DMS53 (cell line): ENCODE measurements at regions not wholly inside any gene's neighbourhood (a gene's known extent, or its start where the extent isn't known, plus 50 kb on each side); places are given as distances from the start of the nearest gene placed in this dataset.
A peak's percentile ranks its signal among the peaks of the same experiment; 100 is the strongest.

Source experiments
- DNase-seq: peaks from one replicate; lab custom pipeline; 2025; lab: John Stamatoyannopoulos, UW

DNA sequence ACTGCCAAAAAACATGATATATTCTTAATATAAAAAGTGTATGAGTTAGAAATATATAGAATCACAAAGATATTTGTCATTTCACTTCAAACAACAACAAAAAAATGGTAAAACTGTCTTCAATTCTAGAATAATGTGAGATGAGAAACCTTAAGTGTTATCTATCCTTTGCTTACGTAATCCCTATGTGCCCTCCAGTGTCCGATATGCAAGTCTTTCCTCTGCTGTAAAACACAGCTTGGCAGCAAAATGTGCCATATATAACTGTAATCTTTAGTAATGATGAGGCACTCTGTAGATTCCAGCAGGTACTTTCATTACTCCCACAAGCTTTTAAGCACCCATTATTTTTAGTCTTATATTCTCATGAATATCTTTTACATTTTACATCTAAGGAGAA lies 555.1 kb upstream of the FRG1 start:
- peak; percentile 47 for DNase-seq

DNA sequence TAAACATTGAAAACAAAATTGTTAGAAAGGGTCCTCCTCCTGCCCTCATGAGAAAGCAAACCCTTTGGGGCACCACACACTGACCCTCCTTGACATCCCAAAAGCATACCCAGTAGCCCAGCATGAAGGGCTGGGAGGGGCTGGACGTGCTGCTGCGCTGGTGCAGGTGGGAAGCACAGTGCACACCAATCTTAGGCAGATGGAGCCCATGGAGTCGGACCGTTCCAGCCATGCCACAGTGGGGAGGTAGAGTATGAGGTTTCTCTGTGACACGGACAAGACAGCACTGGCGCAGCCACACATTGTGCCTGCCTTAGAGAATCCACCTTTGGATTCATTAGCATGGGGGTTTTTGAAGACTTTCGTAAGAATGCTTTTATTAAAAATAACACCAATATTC lies 544.2 kb upstream of the FRG1 start:
- no peak for DNase-seq

DNA sequence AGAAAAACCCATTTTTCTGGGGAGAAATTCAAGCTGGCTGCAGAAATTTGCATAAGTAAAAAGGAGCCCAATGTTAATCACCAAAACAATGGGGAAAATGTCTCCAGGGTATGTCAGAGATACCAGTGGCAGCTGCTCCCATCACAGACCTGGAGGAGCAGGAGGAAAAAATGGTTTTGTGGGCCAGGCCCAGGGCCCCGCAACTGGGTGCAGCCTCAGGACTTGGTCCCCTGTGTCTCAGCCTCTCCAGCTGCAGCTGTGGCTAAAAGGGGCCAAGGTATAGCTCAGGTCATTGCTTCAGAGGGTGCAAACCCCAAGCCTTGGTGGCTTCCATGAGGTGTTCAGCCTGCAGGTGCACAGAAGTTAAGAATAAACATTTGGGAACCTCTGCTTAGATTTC lies 536.4 kb upstream of the FRG1 start:
- DNase-seq: no peak

DNA sequence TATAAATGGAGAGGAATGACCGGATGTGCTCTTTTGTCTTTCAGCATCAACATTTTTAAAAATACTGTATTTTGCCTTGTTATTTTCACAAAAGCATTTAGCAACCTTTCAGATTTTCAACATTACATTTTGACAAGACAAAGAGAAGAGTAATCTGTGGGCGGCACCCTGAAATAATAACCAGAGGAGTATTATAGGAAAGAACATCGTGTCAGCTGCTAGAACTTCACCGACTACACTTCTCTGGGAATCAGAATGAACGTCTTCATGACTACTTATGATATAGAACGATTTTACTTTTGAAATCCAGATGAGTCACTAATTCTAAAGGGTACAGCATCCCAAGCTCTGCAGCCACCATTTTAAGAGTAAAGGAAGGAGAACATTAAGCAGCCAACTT lies 531.5 kb upstream of the FRG1 start:
- DNase-seq: no peak

DNA sequence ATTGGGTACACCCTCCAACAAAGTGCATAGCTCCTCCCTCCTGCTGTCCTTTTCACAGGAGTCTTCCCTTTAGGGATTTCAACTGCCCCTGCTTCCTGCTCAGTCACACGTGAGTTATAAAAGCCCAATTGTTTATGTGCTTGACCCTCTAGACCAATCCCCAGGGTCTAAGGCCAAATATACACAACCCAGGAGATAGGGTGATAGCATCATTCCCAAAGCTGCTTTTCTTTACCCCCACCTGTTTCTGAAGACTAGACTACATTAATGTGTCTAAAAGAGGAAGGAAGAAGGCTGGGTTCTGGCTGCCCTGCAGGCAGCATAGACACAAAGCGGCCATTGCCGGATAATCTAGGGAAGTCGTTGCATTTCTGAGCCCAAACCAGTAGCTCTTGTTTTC lies 526.7 kb upstream of the FRG1 start:
- DNase-seq: no peak

DNA sequence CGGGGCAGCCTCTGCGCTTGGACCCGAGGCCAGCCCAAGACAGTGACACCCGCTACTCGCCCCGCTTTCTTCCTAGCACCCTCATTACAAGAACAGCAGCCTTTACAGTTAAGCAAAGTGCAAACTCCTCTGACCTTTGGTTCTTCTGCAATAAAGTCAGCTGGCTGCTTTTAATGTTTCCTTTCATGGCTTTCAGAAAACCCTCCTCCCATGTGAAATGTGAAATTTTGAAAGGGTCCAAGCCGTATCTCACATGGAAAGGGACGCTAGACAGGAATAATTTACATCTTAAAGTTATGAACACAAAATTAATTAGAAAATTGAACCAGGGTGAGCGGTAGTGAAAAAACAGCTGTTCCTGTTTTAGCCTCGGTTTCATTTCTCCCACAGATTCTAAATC lies 520.1 kb upstream of the FRG1 start:
- no peak for DNase-seq

DNA sequence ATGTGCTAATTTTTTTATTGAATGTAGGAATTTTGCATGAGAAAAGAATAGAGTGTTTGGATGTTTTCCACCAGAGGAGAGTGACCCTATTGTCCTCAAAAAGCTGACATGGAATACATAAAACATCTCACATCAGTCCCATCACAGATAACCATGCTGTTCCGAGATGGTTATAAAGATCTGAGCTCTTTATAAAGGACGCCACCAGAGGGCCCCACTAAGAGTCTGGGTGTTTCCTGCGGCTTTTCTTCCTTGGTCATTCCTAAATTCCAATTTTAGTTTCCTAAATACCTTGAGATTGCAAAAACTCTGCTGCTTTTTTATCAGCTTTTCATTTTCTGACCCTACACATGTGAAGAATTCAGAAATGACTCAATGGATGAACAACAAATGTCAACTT lies 504.5 kb upstream of the FRG1 start:
- peak; percentile 29 for DNase-seq

DNA sequence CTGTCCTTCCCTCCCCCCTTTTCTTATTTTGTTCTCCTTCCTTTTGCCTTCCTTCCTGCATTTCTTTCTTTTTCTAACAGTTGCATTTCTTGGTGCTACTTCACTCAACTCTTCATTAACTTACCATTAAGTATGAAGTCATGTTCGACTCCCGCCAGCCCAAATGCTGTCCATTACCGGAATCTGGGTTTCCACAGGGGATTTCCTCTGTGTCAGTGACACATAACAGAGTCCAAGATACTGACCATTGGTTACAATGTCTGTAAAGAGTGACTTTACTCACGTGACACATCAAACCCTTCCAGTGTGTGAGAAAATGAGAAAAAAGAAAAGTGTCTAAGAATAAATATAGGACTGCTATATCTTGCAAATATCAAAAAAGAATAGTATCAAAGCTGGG lies 500.0 kb upstream of the FRG1 start:
- no peak for DNase-seq

DNA sequence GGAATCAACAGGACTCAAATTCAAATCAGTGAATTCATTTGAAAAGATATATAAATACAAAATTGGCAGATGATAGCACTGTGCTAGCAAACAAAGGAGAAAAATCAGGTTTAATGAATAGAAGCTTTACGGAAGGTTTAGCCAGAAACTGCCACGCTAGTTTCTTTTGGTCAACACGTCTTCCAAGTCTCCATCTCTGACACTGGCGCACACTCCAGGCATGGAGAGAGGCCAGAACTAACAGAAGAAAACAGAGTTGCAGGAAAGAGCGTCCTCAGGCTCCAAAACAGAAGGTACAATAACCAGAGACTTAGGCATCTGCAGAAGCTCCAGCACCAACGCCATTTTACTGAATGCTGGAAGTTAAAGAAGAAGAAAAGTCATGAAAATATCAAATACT lies 497.3 kb upstream of the FRG1 start:
- DNase-seq: no peak

DNA sequence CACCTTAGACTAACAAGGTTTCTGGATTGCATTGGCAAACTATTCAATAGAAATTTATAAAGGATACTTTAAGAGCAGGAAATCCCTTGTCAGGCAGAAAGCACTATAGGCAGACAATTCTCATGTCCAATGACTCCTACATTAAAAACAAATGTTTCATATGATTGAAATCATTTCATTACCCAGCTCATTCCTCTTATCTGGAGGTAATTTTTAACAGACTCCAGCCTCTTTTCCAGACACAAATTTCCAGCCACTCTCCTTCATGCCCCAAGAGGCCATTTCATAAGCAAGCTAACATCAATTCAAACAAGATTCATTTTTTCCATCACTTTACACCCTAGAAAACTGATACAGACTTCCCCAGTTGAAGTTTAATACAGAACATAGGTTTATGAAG lies 495.1 kb upstream of the FRG1 start:
- DNase-seq: peak; percentile 9

DNA sequence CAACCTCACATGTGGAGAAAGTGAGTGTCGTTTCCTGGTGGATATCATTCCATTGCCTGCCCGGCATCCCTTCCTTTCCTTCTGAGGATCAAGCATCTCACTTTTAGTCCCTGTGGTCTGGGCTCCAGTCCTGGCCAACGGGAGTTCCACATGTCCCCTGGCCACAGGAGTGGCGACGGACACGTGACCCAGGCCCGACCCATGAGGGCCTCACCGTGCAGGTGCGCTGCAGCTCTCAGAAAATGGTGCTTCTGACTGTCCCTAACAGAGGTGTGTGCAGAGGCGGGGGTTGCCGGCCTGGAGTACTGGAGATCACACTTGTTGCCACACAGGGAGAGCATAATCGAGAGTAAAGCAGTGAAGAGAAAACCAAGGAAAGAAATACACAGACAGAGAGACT lies 476.9 kb upstream of the FRG1 start:
- DNase-seq: no peak

DNA sequence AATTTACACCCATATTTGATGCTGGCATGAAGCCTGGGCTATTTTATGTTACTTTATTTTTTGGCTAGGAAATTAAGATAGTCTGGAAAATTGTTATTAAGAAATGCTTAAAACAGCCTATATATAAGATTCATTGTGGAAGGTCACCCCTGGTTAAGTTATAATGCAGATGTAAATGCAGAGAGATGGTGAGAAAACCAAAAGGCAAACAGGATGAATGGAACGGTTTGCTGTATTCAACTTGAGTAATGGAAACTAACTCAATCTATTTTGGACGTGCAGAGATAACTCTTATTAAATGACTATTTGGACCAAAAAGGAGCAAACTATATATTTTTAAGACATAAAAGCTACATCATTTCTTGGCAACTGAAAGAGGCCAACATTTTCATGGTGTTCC lies 446.3 kb upstream of the FRG1 start:
- no peak for DNase-seq

DNA sequence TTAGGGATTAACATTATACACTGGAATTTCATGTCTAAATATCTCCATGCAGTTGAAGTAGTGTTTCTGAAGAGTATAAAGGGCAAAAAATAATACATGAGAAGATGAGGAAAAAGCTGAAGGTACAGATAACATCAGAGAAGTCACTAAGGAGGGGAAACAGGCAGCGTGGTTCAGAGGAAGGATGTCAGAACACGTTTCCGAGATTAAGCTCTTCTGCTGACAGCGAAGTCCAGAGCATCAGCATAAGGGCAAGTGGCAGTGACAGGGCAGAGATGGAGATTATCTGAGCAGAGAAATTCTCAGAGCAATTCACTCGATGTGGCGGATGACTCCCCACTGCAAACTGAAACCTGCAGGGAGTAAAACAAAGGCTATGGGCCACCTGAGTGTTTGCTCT lies 443.2 kb upstream of the FRG1 start:
- peak; percentile 31 for DNase-seq

DNA sequence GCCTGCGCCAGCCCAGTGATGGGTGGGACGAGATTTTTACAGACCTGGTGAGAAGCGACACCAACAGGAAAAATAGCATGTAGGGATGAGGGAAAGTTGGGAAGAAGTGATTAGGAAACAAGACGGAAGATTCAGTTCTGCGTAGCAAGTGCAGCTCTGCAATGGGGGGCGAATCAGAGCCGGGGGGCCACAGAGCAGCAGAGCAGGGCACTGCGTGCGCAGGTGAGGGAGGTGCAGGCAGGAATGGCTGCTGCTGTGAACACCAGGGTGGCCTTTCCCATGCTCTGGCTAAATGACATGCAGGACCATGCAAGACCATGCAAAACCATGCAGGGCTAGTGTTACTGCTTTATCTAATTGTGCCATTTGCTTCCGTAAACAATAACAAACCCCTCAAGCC lies 442.7 kb upstream of the FRG1 start:
- no peak for DNase-seq

DNA sequence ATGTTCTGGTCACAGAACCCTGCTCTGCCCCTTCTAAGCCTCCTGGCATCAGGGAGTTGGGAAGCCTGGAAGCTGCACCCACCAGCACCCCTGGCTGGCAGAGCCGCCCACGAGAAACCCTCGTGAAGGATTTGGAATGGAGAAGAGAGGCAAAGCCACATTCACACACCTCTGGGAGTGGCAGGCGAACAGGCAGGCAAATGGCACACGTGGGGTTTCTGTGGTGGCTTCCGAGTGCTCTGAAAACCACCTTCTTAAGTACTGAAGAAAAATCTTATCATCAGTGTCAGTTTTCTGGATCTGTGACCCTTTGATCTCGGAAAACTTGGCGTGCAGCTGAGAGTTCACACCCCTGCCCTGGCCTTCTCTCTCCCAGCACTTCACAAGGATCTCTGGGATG lies 442.2 kb upstream of the FRG1 start:
- DNase-seq: no peak

DNA sequence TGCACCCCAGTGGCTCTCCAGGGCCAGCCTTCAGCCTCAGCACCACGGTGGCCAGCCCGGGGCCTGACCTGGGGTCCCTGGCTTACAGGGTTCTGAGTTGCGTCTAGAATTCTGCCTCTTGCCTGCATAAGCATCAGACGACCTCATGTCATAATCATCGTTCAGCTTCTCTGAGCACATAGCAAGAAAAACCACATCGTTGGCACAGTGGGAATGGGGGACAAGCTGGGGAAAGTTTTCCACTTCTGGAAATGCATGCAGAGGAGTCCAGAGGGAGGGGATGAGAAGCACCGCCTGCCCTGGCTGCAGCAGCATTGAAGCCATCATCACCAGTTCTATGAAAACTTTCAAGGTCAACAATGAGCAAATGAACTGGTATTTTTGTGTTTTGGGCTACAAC lies 441.0 kb upstream of the FRG1 start:
- no peak for DNase-seq

DNA sequence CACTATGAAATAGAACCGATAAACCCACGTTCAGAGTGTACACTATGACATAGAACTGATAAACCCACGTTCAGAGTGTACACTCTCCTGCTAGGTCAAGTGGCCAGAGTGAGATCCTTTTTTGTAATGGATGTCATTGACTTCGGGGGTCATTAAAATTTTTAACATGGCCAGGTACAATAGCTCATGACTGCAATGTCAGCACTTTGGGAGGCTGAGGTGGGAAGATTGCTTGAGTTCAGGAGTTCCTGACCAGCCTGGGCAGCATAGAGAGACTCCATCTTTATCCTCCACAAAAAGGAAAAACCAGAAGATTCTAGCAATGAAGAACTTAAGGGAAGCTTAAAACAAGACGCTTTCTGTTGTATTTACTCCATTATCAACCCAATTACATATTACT lies 439.7 kb upstream of the FRG1 start:
- no peak for DNase-seq

DNA sequence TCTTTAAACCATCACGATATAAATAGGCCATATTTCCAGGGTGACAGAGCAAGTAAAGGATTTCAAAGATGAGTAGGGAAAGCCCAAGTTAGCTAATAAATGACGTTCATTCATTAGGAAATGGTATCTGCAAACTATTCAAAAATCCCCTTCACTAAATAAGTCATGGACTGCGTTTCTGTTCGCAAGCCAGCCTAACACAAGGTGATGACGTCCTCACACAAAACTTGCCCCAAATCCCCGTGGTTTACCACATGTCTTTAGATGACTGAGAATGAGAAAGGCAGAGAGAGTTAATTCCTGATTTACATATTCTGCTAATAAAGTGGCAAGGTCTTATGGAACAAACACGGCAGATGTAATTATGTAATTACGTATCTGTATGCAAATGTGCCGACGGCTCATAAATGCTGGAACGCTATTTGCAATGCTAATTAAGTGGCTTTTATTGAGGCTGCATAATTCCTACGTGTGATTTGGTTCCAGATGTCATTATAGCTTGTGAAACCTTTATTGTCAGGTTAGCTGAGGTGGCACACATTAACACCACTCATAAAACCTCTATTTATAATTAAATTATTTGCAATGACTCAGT lies 437.7 kb upstream of the FRG1 start:
- no peak for DNase-seq

DNA sequence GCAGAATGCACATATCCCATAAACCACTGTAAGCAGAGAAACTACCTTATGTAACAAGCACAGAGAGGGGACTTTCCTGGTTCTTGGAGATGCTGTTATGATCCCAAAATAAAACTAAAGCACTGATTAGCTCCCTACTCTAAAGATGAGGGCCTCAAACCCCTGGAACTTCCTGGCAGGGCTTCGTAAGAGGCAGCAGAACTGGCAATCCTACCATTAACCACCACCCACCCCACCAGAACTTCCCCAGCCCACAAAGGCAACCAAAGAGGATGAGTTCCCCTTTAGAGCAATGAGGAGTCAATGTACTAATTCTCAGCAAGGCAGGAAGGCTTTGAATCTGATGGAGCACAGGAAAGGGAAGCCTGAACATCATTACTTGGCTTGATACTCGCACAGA lies 436.5 kb upstream of the FRG1 start:
- DNase-seq: no peak

DNA sequence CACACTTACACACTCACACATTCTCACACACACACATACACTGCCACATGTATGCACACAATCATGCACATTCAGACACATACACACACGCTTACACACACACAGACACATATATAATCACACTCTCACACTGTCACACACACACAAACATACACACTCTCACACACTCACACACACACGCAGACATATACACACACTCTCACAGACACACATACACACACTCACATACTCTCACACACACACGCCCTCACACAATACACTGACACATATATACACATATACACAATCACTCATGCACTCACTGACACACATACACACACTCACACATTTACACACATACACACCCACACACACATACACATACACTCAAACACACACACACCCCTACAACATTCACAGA lies 435.3 kb upstream of the FRG1 start:
- DNase-seq: no peak

DNA sequence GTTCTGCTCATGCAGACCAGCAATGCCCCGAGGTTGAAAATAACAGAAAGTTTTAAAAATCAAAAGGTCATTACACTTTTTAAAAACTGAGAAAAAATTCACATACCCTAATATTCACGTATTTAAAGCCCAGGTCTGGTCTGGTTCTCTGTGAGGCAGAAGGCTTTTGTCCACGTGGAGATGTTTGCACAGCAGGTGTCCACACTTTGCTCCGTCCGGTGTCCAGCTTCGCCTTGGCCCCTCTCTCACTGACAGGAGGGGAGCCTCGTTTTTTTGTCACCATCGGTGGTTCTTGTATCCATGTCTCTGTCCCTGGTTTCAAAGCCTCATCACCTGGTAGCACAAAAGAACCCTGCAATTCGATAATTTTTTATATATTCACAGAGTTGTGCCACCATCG lies 434.6 kb upstream of the FRG1 start:
- no peak for DNase-seq

DNA sequence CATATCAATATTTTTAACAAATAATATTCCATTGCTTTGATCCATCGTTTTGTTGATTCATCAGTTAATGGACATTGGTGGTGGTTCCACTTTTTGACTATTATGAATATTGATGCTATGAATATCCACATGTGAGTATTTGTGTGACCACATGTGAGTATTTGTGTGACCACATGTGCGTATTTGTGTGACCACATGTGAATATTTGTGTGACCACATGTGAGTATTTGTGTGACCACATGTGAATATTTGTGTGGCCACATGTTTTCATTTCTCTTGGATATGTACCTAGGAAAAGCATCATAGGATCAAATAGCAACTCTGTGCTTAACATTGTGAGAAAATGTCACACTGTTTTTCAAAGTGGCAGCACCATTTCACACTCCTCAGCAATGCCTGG lies 433.6 kb upstream of the FRG1 start:
- no peak for DNase-seq

DNA sequence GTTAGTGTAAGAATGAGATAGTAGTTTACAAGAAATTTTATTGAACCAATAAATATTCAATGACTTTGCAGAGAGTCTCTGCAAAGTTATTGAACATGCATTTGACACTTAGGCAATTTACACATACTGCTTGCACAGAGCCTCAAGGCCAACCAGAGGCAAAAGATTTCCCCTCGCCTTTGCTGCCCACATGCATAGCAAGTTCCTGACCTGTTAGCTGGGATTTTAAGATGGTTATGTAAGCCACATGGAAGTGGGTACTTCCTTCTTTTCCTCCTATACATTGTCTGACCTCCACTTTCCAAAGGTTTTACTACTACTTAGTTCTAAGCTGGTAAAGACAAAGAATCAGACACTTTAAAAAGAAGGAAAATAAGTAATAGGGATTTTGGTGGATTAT lies 430.1 kb upstream of the FRG1 start:
- DNase-seq: no peak

DNA sequence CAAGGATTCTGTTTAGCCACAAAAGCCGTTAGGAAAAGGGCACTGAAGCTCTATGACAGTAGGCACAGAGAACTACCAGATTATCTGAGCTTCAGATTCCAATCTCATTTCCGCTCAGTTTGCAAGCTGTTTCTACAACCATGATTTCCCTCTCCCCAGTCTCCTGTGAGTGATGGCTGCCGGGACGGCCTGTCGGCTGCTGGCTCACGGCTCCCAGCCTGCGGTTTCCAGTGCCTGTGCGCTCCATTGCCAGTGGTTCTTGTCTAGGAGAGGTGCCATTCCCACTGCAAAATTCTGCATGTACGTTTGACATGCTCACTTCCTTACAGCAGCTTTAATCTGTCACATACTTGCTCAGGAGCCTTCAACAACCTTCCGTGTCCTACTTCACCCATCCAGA lies 429.1 kb upstream of the FRG1 start:
- no peak for DNase-seq

DNA sequence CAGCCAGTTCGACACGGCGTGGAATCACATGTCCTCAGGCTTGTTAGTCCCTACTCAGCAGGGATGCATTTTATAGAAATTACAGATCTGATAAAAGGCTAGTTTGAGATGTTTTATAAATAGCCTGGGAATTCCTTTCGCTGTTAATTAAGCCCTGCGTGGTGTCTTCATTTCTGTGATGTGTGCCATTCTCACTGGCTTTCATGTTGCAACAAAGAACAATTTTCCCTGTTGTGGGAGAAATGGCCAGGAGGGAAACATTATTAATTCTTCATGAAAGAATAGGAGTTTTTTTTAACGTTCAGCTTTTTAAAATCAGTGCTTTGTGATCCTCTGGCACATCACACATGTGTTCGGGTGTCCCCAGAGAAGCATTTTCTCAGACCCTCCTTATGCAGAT lies 427.3 kb upstream of the FRG1 start:
- no peak for DNase-seq
